H9 (cell line): ENCODE measurements at regions not wholly inside any gene's neighbourhood (a gene's known extent, or its start where the extent isn't known, plus 50 kb on each side); places are given as distances from the start of the nearest gene placed in this dataset.

ENCODE experiments used
- DNase-seq: peaks from one replicate; pipeline ENCODE4 v3.0.0-alpha.2; 2017
- H2AFZ ChIP-seq: one replicate; pipeline ENCODE4 v1.6.1; 2013; ENCODE audit warnings: mild to moderate bottlenecking, low read length, control low read depth, moderate library complexity
- H2AK5ac ChIP-seq: 2 replicates; pipeline ENCODE4 v1.6.1; 2013; ENCODE audit warnings: low read length, control low read depth, mixed read lengths; ENCODE audit not compliant: insufficient read length
- H2BK120ac ChIP-seq: one replicate; pipeline ENCODE4 v1.6.1; 2013; ENCODE audit warnings: low read depth, mild to moderate bottlenecking, low read length, control low read depth, inconsistent platforms; ENCODE audit not compliant: poor library complexity, severe bottlenecking
- H2BK12ac ChIP-seq: 2 replicates; pipeline ENCODE4 v1.6.1; 2013; ENCODE audit warnings: low read length, control low read depth, mixed read lengths, low read depth; ENCODE audit not compliant: insufficient read length
- H2BK15ac ChIP-seq: 2 replicates; pipeline ENCODE4 v1.6.1; 2013; ENCODE audit warnings: low read depth, low read length, control low read depth
- H2BK20ac ChIP-seq: one replicate; pipeline ENCODE4 v1.6.1; 2013; ENCODE audit warnings: low read depth, mild to moderate bottlenecking, low read length, control low read depth, inconsistent platforms; ENCODE audit not compliant: poor library complexity, severe bottlenecking
- H2BK5ac ChIP-seq: 2 replicates; pipeline ENCODE4 v1.6.1; 2013; ENCODE audit warnings: low read length, control low read depth, mixed read lengths; ENCODE audit not compliant: insufficient read length
- H3K14ac ChIP-seq: 2 replicates; pipeline ENCODE4 v1.6.1; 2013; ENCODE audit warnings: low read length, control low read depth; ENCODE audit not compliant: insufficient read depth
- H3K18ac ChIP-seq: 2 replicates; pipeline ENCODE4 v1.6.1; 2013; ENCODE audit warnings: low read depth, mild to moderate bottlenecking, mixed read lengths, low read length, control low read depth; ENCODE audit not compliant: insufficient read length
- H3K23ac ChIP-seq: 2 replicates; pipeline ENCODE4 v1.6.1; 2013; ENCODE audit warnings: low read length, control low read depth, mixed read lengths, low read depth; ENCODE audit not compliant: insufficient read length
- H3K23me2 ChIP-seq: 2 replicates; pipeline ENCODE4 v1.6.1; 2013; ENCODE audit warnings: low read depth, mild to moderate bottlenecking, mixed read lengths, low read length, control low read depth; ENCODE audit not compliant: insufficient read length, poor library complexity, severe bottlenecking
- H3K27ac ChIP-seq: 2 replicates; pipeline ENCODE4 v1.5.1; 2013; ENCODE audit warnings: low read length, control low read depth, mixed read lengths, low read depth; ENCODE audit not compliant: insufficient read length
- H3K27me3 ChIP-seq: 2 replicates; pipeline ENCODE4 v1.6.1; 2013; ENCODE audit warnings: low read length, control low read depth, inconsistent platforms; ENCODE audit not compliant: insufficient read depth
- H3K4ac ChIP-seq: 2 replicates; pipeline ENCODE4 v1.6.1; 2013; ENCODE audit warnings: low read depth, mild to moderate bottlenecking, control low read depth, inconsistent platforms, low read length, moderate library complexity
- H3K4me1 ChIP-seq: 2 replicates; pipeline ENCODE4 v1.6.1; 2013; ENCODE audit warnings: low read length, control low read depth, inconsistent platforms; ENCODE audit not compliant: insufficient read depth
- H3K4me2 ChIP-seq: 2 replicates; pipeline ENCODE4 v1.6.1; 2013; ENCODE audit warnings: low read length, control low read depth, mixed read lengths; ENCODE audit not compliant: insufficient read length, insufficient read depth
- H3K56ac ChIP-seq: 2 replicates; pipeline ENCODE4 v1.6.1; 2013; ENCODE audit warnings: low read depth, mild to moderate bottlenecking, mixed read lengths, low read length, control low read depth; ENCODE audit not compliant: insufficient read length
- H3K79me1 ChIP-seq: 2 replicates; pipeline ENCODE4 v1.6.1; 2013; ENCODE audit warnings: low read depth, mild to moderate bottlenecking, moderate library complexity, low read length, control low read depth, inconsistent platforms; ENCODE audit not compliant: insufficient read depth, poor library complexity, severe bottlenecking
- H3K79me2 ChIP-seq: 2 replicates; pipeline ENCODE4 v1.6.1; 2013; ENCODE audit warnings: low read length, control low read depth, inconsistent platforms; ENCODE audit not compliant: insufficient read depth
- H3K9ac ChIP-seq: 2 replicates; pipeline ENCODE4 v1.6.1; 2013; ENCODE audit warnings: low read length, control low read depth, mixed read lengths; ENCODE audit not compliant: insufficient read length; ENCODE audit errors: extremely low read depth
- H3K9me3 ChIP-seq: one replicate; pipeline ENCODE4 v1.6.1; 2013; ENCODE audit warnings: low read depth, low read length, inconsistent platforms; ENCODE audit not compliant: control insufficient read depth
- H3T11ph ChIP-seq: one replicate; pipeline ENCODE4 v1.6.1; 2013; ENCODE audit warnings: mild to moderate bottlenecking, low read length, control low read depth, inconsistent platforms
- H4K20me1 ChIP-seq: one replicate; pipeline ENCODE4 v1.6.1; 2013; ENCODE audit not compliant: control insufficient read depth, insufficient read length, insufficient read depth
- H4K5ac ChIP-seq: 2 replicates; pipeline ENCODE4 v1.6.1; 2013; ENCODE audit warnings: low read depth, mild to moderate bottlenecking, mixed read lengths, low read length, control low read depth; ENCODE audit not compliant: insufficient read length
- H4K8ac ChIP-seq: replicated peaks from 2 replicates; pipeline ENCODE4 v1.6.1; 2013; ENCODE audit warnings: low read length, control low read depth, mixed read lengths, low read depth; ENCODE audit not compliant: insufficient read length
- H4K91ac ChIP-seq: 2 replicates; pipeline ENCODE4 v1.6.1; 2013; ENCODE audit warnings: low read depth, mild to moderate bottlenecking, moderate library complexity, mixed read lengths, low read length, control low read depth; ENCODE audit not compliant: insufficient read length
- H3K27ac Mint-ChIP-seq, 3 experiments: 2 replicates in 2 of 3; 3 replicates in 1 of 3; pipeline ENCODE4 v1.8.0; 2020 to 2021; ENCODE audit warnings: mixed read lengths in 3 of 3, mild to moderate bottlenecking in 1 of 3, moderate library complexity in 1 of 3
- H3K27me3 Mint-ChIP-seq: 2 replicates; pipeline ENCODE4 v1.8.0; 2021; ENCODE audit warnings: low read depth, mild to moderate bottlenecking, moderate library complexity, mixed read lengths
- H3K36me3 Mint-ChIP-seq, 3 experiments: 2 replicates in 2 of 3; 3 replicates in 1 of 3; pipeline ENCODE4 v1.8.0; 2020 to 2021; ENCODE audit warnings: low read depth in 3 of 3, mixed read lengths in 3 of 3; ENCODE audit not compliant: insufficient read depth in 1 of 3
- H3K4me1 Mint-ChIP-seq, 2 experiments: 2 replicates each; pipeline ENCODE4 v1.8.0; 2020; ENCODE audit warnings: mixed read lengths in 2 of 2
- H3K4me3 Mint-ChIP-seq, 2 experiments: 2 replicates in 1 of 2; 3 replicates in 1 of 2; pipeline ENCODE4 v1.8.0; 2020 to 2021; ENCODE audit warnings: mild to moderate bottlenecking in 2 of 2, mixed read lengths in 2 of 2, moderate library complexity in 1 of 2
- H3K9me3 Mint-ChIP-seq, 2 experiments: 2 replicates in 1 of 2; 3 replicates in 1 of 2; pipeline ENCODE4 v1.8.0; 2020; ENCODE audit warnings: mild to moderate bottlenecking in 2 of 2, mixed read lengths in 2 of 2, moderate library complexity in 1 of 2
- WGBS: extraction: QIAGEN DNeasy Blood & Tissue Kit; methylation state at CpG from one replicate; pipeline ENCODE4 v1.1.7; 2013; ENCODE audit warnings: missing lambda C conversion rate, low lambda C conversion rate, mixed read lengths; ENCODE audit not compliant: insufficient read length; ENCODE audit errors: extremely low coverage; 5-methylcytosine and 5-hydroxymethylcytosine counted together
- TF ChIP-seq, protein P1 (sequence below): fragments of 200-600 bp; sonication (generic); conservative IDR thresholded peaks from 3 replicates; pipeline ENCODE4 v1.8.0; 2021; ENCODE audit warnings: antibody characterized with exemption, mild to moderate bottlenecking

GRCh38 chr5:164324239-164324638 lies 818.8 kb downstream of the MAT2B start:
- no peak overlapping the region for H4K8ac ChIP-seq
- H3K4me3 Mint-ChIP-seq = no peak overlapping the region

More at GRCh38 chr5:164324239-164324638, 818.8 kb downstream of the MAT2B start:
- Histone ChIP-seq H2BK5ac (no peak overlapping the region), H2AFZ (no peak overlapping the region), H3K4me1 (no peaks in the 10 kb centered on the region), H3K27me3 (no peaks in the 10 kb centered on the region), H3K4ac (no peak overlapping the region), H4K5ac (no peak overlapping the region), H2BK12ac (no peak overlapping the region), H2BK120ac (no peak overlapping the region), H3K27ac (no peak overlapping the region), H3K18ac (no peak overlapping the region), H3K9me3 (no peaks in the 10 kb centered on the region), H2BK15ac (no peak overlapping the region), H3K23ac (no peak overlapping the region), H3K79me1 (no peaks in the 10 kb centered on the region), H3K9ac (no peak overlapping the region), H2AK5ac (no peak overlapping the region), H3K56ac (no peak overlapping the region), H3K23me2 (no peaks in the 10 kb centered on the region), H2BK20ac (no peak overlapping the region), H3K4me2 (no peak overlapping the region), H4K20me1 (no peaks in the 10 kb centered on the region), H3K79me2 (no peaks in the 10 kb centered on the region), H4K91ac (no peak overlapping the region), H3T11ph (no peak overlapping the region), H3K14ac (no peak overlapping the region)
- H3K27ac Mint-ChIP-seq = no peak overlapping the region
- peaks cover 9 to 19% (median 9%) of the 10 kb centered on the region in 3 experiments for H3K36me3 Mint-ChIP-seq
- peaks cover 18 to 22% of the 10 kb centered on the region in 2 experiments for H3K9me3 Mint-ChIP-seq
- WGBS = no CpG with 5 or more reads among the region's 2 CpGs
- H3K4me1 Mint-ChIP-seq = no peaks in the 10 kb centered on the region
- no peak for DNase-seq
- H3K27me3 Mint-ChIP-seq = no peaks in the 10 kb centered on the region
- TF ChIP-seq, protein P1, sequence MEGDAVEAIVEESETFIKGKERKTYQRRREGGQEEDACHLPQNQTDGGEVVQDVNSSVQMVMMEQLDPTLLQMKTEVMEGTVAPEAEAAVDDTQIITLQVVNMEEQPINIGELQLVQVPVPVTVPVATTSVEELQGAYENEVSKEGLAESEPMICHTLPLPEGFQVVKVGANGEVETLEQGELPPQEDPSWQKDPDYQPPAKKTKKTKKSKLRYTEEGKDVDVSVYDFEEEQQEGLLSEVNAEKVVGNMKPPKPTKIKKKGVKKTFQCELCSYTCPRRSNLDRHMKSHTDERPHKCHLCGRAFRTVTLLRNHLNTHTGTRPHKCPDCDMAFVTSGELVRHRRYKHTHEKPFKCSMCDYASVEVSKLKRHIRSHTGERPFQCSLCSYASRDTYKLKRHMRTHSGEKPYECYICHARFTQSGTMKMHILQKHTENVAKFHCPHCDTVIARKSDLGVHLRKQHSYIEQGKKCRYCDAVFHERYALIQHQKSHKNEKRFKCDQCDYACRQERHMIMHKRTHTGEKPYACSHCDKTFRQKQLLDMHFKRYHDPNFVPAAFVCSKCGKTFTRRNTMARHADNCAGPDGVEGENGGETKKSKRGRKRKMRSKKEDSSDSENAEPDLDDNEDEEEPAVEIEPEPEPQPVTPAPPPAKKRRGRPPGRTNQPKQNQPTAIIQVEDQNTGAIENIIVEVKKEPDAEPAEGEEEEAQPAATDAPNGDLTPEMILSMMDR = no peak
